NCI-H146 treated with DMSO at 0.1 percent for 48 hours (cell line): ENCODE measurements at regions not wholly inside any gene's neighbourhood (a gene's known extent, or its start where the extent isn't known, plus 50 kb on each side); places are given as distances from the start of the nearest gene placed in this dataset.

Experiments used
- DNase-seq: peaks from one replicate; lab custom pipeline; 2025; ENCODE audit not compliant: unreplicated experiment; lab: John Stamatoyannopoulos, UW

- no peak for DNase-seq
Observed at GRCh38 chr4:125070861-125071260, 243.9 kb upstream of the FAT4 start.

GRCh38 chr4:125062115-125063050 lies 252.4 kb upstream of the FAT4 start:
- DNase-seq, result no peak

GRCh38 chr4:125060376-125060775 lies 254.4 kb upstream of the FAT4 start:
- no peak for DNase-seq

- DNase-seq, result no peak
Observed at GRCh38 chr4:125049711-125050110, 265.0 kb upstream of the FAT4 start.

GRCh38 chr4:125045311-125045710 lies 269.4 kb upstream of the FAT4 start:
- no peak for DNase-seq

- no peak for DNase-seq
Observed at GRCh38 chr4:125044886-125045285, 269.9 kb upstream of the FAT4 start.

GRCh38 chr4:125043486-125043885 lies 271.3 kb upstream of the FAT4 start:
- no peak for DNase-seq

GRCh38 chr4:125042041-125042440 lies 272.7 kb upstream of the FAT4 start:
- no peak for DNase-seq

- no peak for DNase-seq
Observed at GRCh38 chr4:125041372-125041930, 273.3 kb upstream of the FAT4 start.

GRCh38 chr4:125039550-125039949 lies 275.2 kb upstream of the FAT4 start:
- no peak for DNase-seq

- DNase-seq, result no peak
Observed at GRCh38 chr4:125022855-125023501, 291.8 kb upstream of the FAT4 start.

- DNase-seq, result no peak
Observed at GRCh38 chr4:125021189-125021588, 293.6 kb upstream of the FAT4 start.

GRCh38 chr4:125020089-125021034 lies 294.4 kb upstream of the FAT4 start:
- no peak for DNase-seq

GRCh38 chr4:125016892-125017299 lies 297.9 kb upstream of the FAT4 start:
- DNase-seq, result no peak

- DNase-seq, result no peak
Observed at GRCh38 chr4:125013891-125014290, 300.9 kb upstream of the FAT4 start.

GRCh38 chr4:125011646-125012045 lies 299.1 kb upstream of the ANKRD50 start:
- DNase-seq, result no peak

GRCh38 chr4:125010796-125011503 lies 298.4 kb upstream of the ANKRD50 start:
- DNase-seq, result no peak

GRCh38 chr4:125008676-125009075 lies 296.1 kb upstream of the ANKRD50 start:
- DNase-seq, result no peak

GRCh38 chr4:125004676-125005075 lies 292.1 kb upstream of the ANKRD50 start:
- no peak for DNase-seq

GRCh38 chr4:125003840-125004239 lies 291.3 kb upstream of the ANKRD50 start:
- no peak for DNase-seq
